GM12864 (cell line): ENCODE measurements at regions not wholly inside any gene's neighbourhood (a gene's known extent, or its start where the extent isn't known, plus 50 kb on each side); places are given as distances from the start of the nearest gene placed in this dataset.

Source experiments
- DNase-seq: peaks from one replicate; pipeline ENCODE4 v3.0.0-alpha.2; 2011; ENCODE audit warnings: low read depth
- H3K4me3 ChIP-seq: 2 replicates; pipeline ENCODE4 v1.5.1; 2011; ENCODE audit warnings: mild to moderate bottlenecking, low read depth, low read length, control low read depth
- CTCF ChIP-seq: IDR thresholded peaks from 2 replicates; pipeline ENCODE4 v1.5.1; 2011; ENCODE audit warnings: low read depth, mild to moderate bottlenecking, moderate library complexity, low read length, control low read depth, inconsistent platforms; ENCODE audit errors: missing control alignments

GRCh38 chr16:31703526-31704128 lies 170.0 kb upstream of the ZNF267 start:
- no peak for DNase-seq
- no peak for TF ChIP-seq CTCF
- H3K4me3 ChIP-seq: no peak overlapping the region

- TF ChIP-seq CTCF: no peak
- no peak overlapping the region for H3K4me3 ChIP-seq
- DNase-seq: no peak
These were observed 169.5 kb upstream of the ZNF267 start for GRCh38 chr16:31704138-31704537.

GRCh38 chr16:31705371-31705770 lies 168.2 kb upstream of the ZNF267 start:
- H3K4me3 ChIP-seq: no peak overlapping the region
- DNase-seq: no peak
- no peak for TF ChIP-seq CTCF

- TF ChIP-seq CTCF: no peak
- no peak overlapping the region for H3K4me3 ChIP-seq
- DNase-seq: no peak
These were observed 167.3 kb upstream of the ZNF267 start for GRCh38 chr16:31706318-31706717.

- no peak for DNase-seq
- H3K4me3 ChIP-seq: no peak overlapping the region
- no peak for TF ChIP-seq CTCF
These were observed 166.7 kb upstream of the ZNF267 start for GRCh38 chr16:31706925-31707324.

GRCh38 chr16:31707743-31708335 lies 165.8 kb upstream of the ZNF267 start:
- H3K4me3 ChIP-seq: no peak overlapping the region
- DNase-seq: no peak
- TF ChIP-seq CTCF: no peak

GRCh38 chr16:31708348-31708747 lies 165.3 kb upstream of the ZNF267 start:
- no peak for DNase-seq
- H3K4me3 ChIP-seq: no peak overlapping the region
- no peak for TF ChIP-seq CTCF
